ENCODE measurements at regions not wholly inside any gene's neighbourhood (a gene's known extent, or its start where the extent isn't known, plus 50 kb on each side); places are given as distances from the start of the nearest gene placed in this dataset.

GRCh38 chr9:95750725-95751519 lies 124.6 kb upstream of the ERCC6L2 start:
- no peak for TF ChIP-seq GATA2 (IDR thresholded peaks at IDR 0.05; ENCODE audit: low read depth, low read length)
- no peak for TF ChIP-seq GATA3 (IDR thresholded peaks at IDR 0.05; ENCODE audit: low read depth, low read length)

All from SH-SY5Y (cell line).